ENCODE measurements at regions not wholly inside any gene's neighbourhood (a gene's known extent, or its start where the extent isn't known, plus 50 kb on each side); places are given as distances from the start of the nearest gene placed in this dataset.
"Not testable (repeated sequence)": the region's sequence is repeated elsewhere in the genome, so short reads cannot be mapped to it uniquely, and the experiment has no call there.

DNA sequence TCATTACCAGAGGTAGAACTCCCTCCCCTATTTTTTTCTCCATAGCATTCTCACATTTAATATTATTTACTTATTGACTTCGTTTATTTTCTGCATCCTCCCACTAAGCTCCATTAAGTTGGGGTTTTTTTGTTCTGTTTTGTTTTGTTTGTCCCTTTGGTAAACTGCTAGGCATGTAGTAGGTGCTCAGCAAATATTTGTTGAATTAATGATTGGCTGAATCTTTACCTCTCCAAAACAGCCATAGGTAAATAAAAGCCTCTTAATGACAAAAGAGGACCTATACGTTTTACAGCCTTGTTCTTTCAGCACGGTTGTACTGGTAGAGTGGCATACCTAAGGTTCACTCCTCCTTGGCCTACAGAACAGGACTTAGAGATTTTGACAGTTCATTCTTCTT lies 52.0 kb downstream of the PRORP start:
- no peak for DNase-seq

- no peak for DNase-seq
Measured at GRCh38 chr14:35180179-35180578, 57.8 kb downstream of the PRORP start.

DNA sequence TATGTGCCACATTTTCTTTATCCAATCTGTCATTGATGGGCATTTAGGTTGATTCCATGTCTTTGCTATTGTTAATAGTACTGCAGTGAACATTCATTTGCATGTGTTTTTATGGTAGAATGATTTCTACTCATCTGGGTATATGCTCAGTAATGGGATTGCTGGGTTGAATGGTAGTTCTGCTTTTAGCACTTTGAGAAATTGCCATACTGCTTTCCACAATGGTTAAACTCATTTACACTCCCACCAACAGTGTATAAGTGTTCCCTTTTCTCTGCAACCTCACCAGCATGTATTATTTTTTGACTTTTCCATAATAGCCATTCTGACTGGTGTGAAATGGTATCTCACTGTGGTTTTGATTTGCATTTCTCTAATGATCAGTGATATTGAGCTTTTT lies 62.5 kb downstream of the PRORP start:
- not testable (repeated sequence) for DNase-seq

DNA sequence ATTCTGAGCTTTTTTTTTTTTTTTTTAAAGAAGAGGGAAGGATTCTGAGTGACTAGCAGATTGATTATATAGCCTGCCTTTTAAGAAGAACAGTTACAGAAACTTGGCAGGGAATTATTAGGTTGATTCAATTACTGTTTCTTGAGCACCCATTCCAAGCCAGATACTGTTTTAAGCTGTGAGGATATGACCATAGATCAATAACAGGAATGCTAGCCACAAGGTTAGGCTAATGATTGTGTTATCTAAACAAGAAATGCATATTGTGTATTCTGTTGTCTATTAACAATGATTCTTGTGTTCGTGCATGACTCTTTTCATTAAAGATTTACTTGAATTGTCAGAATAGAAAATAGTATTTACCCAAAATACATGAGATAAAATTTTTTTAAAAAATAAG lies 67.1 kb downstream of the PRORP start:
- DNase-seq = no peak

- DNase-seq = no peak
Measured at GRCh38 chr14:35193161-35193560, 70.8 kb downstream of the PRORP start.

- DNase-seq = not testable (repeated sequence)
Measured at GRCh38 chr14:35194183-35194582, 71.8 kb downstream of the PRORP start.

DNA sequence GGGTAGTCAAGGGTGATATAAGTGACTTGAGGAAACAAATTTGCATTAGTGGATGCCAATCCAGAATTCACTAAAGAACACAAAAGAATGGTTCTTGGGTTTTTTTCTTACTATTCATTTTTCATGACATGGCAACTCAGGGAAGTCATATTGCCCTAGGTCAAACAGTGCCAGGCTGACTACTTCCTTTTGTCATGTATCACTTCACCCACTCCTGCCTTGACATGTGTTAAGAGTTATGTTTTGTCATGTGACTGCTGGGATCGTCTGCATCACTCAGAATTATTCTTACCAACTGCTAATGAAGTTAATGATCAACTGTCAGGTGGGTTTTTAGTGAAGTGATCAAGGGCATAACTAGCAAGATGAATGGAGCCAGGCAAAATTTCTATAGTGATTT lies 74.2 kb downstream of the PRORP start:
- DNase-seq = no peak

- DNase-seq = no peak
Measured at GRCh38 chr14:35197015-35197414, 74.7 kb downstream of the PRORP start.

GRCh38 chr14:35201066-35201465 lies 78.7 kb downstream of the PRORP start:
- DNase-seq = no peak

DNA sequence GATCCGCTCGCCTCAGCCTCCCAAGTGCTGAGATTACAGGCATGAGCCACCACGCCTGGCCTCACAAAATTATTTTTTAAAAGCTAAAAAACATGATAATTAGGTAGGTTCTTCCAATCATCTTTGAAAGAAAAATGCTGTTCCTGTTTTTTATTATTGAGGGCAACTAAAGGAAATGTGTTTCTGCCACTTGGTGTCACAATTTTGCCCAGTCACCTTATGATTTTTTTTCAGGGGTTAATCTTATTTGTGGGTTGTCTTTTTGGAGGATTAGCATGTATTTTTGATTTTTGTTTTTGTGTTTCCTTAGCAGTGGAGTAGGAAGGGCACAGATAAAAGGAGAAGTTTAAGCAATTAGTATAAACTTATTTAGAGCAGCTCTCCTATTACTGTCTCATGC lies 79.8 kb downstream of the PRORP start:
- DNase-seq = no peak

DNA sequence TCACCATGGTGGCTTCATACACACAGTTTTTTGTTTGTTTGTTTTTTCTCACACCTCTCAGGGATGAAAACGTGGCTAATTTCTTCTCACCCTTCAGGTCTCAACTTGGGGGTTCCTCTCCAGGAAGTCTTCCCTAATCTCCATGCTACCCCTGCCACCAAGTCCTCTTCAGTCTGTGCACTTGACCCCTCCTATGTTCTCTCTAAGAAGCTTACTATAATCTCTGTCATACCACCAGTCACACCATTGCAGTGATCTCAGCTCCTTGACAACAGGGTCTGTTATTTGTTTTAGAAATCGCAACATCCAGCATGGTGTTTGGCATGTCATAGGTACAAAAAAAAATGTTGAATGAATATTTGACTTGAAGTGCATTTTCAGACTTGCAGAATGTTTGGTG lies 83.4 kb downstream of the PRORP start:
- no peak for DNase-seq

- DNase-seq = no peak
Measured at GRCh38 chr14:35211067-35211466, 81.1 kb upstream of the PSMA6 start.

DNA sequence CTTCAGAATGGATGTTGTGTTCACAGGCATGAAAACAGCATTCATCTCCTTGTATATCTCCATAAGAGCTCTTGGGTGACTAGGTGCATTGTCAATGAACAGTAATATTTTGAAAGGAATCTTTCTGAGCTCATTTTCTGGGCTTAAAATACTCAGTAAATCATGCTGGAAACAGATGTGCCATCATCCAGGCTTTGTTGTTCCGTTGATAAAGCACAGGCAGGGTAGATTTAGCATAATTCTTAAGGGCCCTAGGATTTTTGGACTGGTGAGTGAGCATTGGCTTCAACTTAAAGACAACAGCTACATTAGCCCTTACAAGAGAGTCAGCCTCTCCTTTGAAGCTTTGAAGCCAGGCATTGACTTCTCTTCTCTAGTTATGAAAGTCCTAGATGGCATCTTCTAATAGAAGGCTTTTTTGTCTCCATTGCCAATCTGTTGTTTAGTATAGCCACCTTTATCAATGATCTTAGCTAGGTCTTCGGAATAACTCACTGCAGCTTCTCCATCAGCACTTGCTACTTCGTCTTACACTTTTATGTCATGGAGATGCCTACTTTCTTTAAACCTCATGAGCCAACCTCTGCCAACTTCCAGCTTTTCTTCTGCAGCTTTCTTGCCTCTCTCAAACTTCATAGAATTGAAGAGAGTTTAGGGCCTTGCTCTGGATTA lies 79.6 kb upstream of the PSMA6 start:
- DNase-seq = no peak

- no peak for DNase-seq
Measured at GRCh38 chr14:35213143-35213788, 78.9 kb upstream of the PSMA6 start.

- no peak for DNase-seq
Measured at GRCh38 chr14:35213869-35214387, 78.3 kb upstream of the PSMA6 start.

- DNase-seq = not testable (repeated sequence)
Measured at GRCh38 chr14:35214402-35214801, 77.8 kb upstream of the PSMA6 start.

GRCh38 chr14:35215110-35215813 lies 76.9 kb upstream of the PSMA6 start:
- DNase-seq = peak; percentile 10

DNA sequence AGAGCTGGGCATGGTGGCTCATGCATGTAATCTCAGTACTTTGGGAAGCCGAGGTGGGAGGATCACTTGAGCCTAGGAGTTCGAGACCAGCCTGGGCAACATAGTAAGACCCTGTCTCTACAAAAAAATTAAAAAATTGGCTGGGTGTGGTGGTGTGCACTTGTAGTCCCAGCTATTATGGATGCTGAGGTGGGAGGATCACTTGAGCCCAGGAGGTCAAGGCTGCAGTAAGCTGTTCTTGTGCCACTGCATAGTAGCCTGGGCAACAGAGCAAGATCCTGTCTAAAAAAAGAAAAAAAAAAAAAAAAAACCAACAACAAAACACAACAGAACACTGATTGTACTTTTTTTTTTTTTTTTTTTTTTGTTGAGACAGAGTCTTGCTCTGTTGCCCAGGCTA lies 74.0 kb upstream of the PSMA6 start:
- not testable (repeated sequence) for DNase-seq

DNA sequence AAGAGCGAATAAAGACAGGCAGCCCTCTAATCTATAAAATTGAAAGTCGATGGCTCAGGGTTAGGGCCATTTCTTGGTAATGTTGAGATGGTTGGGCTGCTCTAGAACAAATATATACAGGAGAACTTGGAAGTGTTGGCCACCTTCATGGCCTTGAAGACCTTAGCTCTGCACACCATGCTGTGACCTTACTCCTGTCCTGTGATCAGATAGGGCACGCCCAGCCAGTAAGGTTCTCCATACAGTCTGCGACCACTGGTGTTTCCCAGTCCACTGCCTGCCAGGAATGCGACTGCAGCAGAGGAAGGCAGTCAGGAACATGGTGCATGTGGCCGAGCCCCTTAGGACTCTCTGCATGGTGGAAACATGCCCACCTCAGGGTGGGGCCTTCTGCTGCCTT lies 73.2 kb upstream of the PSMA6 start:
- DNase-seq = no peak

DNA sequence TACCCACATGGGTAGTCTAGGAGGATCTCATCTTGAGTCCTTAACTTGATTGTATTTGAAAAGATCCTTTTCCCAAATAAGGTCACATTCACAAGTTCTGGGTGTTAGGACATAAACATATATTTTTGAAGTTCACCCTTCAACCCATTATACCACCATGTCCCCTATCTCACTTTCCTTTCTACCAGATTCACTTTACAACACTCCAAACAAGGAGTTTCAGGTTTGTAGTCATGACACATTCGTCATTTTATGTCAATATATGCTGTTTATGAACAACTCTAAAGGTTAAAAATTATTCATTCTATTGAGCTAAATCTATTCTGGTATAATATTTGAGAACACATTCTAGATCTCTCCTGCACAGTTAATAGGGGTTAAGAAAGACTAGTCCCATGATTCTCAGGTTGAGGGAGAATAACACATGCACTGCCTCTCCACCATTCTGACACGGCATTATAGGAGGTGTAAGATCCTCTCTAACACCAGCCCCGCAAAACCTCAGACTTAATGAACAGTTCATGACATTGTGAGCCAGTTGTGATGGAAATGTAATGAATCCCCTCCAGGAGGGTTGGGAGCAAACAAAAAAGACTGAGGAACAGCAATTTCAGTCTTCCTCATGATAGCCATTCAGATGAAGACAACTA lies 72.0 kb upstream of the PSMA6 start:
- no peak for DNase-seq

GRCh38 chr14:35220920-35221319 lies 71.3 kb upstream of the PSMA6 start:
- DNase-seq = no peak

- DNase-seq = no peak
Measured at GRCh38 chr14:35221462-35221861, 70.7 kb upstream of the PSMA6 start.

DNA sequence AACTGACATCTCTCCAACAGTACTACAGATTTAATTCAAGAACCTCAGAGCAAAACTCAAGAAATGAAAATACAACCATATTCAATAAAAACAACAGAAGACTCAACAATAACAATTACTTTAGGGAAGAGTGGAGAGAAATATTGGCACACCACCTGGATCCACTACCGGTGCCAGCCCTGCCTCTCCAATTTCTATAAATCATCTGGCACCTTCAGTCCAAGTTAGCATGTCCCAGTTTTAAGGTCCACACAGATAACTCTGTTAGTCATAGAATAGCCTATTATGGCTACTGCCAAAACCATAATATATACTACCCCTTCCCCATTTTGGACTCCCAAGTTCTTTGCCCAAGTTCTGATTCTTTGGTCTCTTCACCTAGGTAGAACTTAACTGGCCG lies 69.9 kb upstream of the PSMA6 start:
- DNase-seq = no peak

All from NCI-H1105 treated with DMSO at 0.1 percent for 48 hours (cell line).